Spleen (tissue), 11 donors: ENCODE measurements at regions not wholly inside any gene's neighbourhood (a gene's known extent, or its start where the extent isn't known, plus 50 kb on each side); places are given as distances from the start of the nearest gene placed in this dataset.

Experiments used
- DNase-seq: peaks from one replicate; pipeline ENCODE4 v3.0.0-alpha.2; 2020
- H3K27ac ChIP-seq, 8 donors: fragments of 200-600 bp; sonication (generic) in 7 of 8; 1 replicate in 4 of 8; 2 replicates in 4 of 8; pipeline versions ENCODE4 v1.5.0 to v1.8.0; 2016 to 2021; ENCODE audit warnings: inconsistent platforms in 4 of 8, mild to moderate bottlenecking in 4 of 8, moderate library complexity in 1 of 8
- H3K27me3 ChIP-seq, 7 donors: fragments of 200-600 bp; sonication (generic) in 6 of 7; replicated peaks in 1 of 7; 1 replicate in 4 of 7; 2 replicates in 3 of 7; pipeline versions ENCODE4 v1.5.0 to v1.8.0; 2016 to 2021; ENCODE audit warnings: inconsistent platforms in 3 of 7, mild to moderate bottlenecking in 1 of 7
- H3K36me3 ChIP-seq, 6 donors: fragments of 200-600 bp; sonication (generic) in 5 of 6; 1 replicate in 4 of 6; 2 replicates in 2 of 6; pipeline versions ENCODE4 v1.5.0 to v1.8.0; 2016 to 2021; ENCODE audit warnings: inconsistent platforms in 2 of 6
- H3K4me1 ChIP-seq, 6 donors: fragments of 200-600 bp; sonication (generic) in 5 of 6; 1 replicate in 3 of 6; 2 replicates in 3 of 6; pipeline versions ENCODE4 v1.5.0 to v1.8.0; 2016 to 2021; ENCODE audit warnings: inconsistent platforms in 3 of 6
- H3K4me3 ChIP-seq, 8 donors: fragments of 200-600 bp; sonication (generic) in 7 of 8; 1 replicate in 4 of 8; 2 replicates in 4 of 8; pipeline versions ENCODE4 v1.5.0 to v1.8.0; 2016 to 2021; ENCODE audit warnings: inconsistent platforms in 4 of 8, mild to moderate bottlenecking in 4 of 8, moderate library complexity in 2 of 8
- H3K9me3 ChIP-seq, 8 donors: fragments of 200-600 bp; sonication (generic) in 7 of 8; 1 replicate in 4 of 8; 2 replicates in 4 of 8; pipeline versions ENCODE4 v1.5.0 to v1.8.0; 2016 to 2021; ENCODE audit warnings: inconsistent platforms in 4 of 8
- POLR2A ChIP-seq, 3 donors: fragments of 450-650 bp; IDR thresholded peaks; one replicate each; pipeline ENCODE4 v1.5.1; 2017; ENCODE audit warnings: antibody characterized with exemption in 3 of 3, mild to moderate bottlenecking in 1 of 3
- POLR2AphosphoS5 ChIP-seq, 3 donors: sonication (generic); formaldehyde crosslinking; IDR thresholded peaks; one replicate each; pipeline ENCODE4 v1.5.1; 2017; ENCODE audit warnings: antibody characterized with exemption in 3 of 3
- WGBS, 5 donors: extraction: QIAGEN DNeasy Blood & Tissue Kit in 3 of 5; methylation state at CpG; one replicate each; pipeline versions ENCODE4 v1.1.5 to v1.1.7; 2013 to 2018; 5-methylcytosine and 5-hydroxymethylcytosine counted together
- intact Hi-C: fragments of 100-400 bp; cut with DNase I; formaldehyde crosslinking; loops from one replicate; pipeline ENCODE4 v1.15.0; 2023; ENCODE audit warnings: low total_unique reads
- TF ChIP-seq, protein P1 (sequence below), 11 experiments: fragments of 200-600 bp in 7 of 11; fragments of 450-650 bp in 4 of 11; sonication (generic) in 4 of 11; IDR thresholded peaks in 8 of 11; conservative IDR thresholded peaks in 3 of 11; 1 replicate in 7 of 11; 2 replicates in 4 of 11; pipeline versions ENCODE4 v1.4.0 to v1.8.0; 2016 to 2021; ENCODE audit warnings: antibody characterized with exemption in 11 of 11, inconsistent platforms in 4 of 11, mild to moderate bottlenecking in 1 of 11
- donor health status: healthy with polysubstance abuse.
- donor health status: DM: no; HTN: no; CAD: no; lungs with moderate emphysema.
- donor health status: DM: no; HTN: no; CAD: no.
- donor health status: Bipolar disorder and iron deficiency.
- donor health status: healthy.
- donor health status: DM: no; HTN: no; CAD: no.
- donor health status: DM: yes; HTN: yes; CAD: no.

DNA sequence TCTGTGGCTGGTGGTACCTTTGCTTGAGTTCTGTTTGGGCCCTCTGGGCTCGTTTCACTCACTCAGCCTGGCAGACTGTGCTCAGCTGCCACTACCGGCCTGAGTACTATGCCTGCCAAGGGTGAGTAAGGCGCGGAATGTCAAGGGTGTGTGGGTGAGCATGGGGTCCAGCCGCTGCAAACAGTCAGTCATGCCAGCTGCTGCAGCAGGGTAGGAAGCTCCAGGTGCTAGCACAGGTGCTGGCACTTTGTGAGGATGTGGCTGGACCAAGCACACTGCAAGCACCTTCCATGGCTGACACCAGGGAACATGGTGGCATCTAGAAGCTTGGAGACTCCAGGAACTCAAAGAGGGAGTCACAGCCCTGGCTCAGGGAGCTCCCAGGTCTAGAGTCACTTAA is 368.6 kb upstream of the ACO1 start:
- no peak overlapping the region for H3K27ac ChIP-seq
- DNase-seq = no peak
- intact Hi-C loops = no loop called here
- TF ChIP-seq, protein P1, sequence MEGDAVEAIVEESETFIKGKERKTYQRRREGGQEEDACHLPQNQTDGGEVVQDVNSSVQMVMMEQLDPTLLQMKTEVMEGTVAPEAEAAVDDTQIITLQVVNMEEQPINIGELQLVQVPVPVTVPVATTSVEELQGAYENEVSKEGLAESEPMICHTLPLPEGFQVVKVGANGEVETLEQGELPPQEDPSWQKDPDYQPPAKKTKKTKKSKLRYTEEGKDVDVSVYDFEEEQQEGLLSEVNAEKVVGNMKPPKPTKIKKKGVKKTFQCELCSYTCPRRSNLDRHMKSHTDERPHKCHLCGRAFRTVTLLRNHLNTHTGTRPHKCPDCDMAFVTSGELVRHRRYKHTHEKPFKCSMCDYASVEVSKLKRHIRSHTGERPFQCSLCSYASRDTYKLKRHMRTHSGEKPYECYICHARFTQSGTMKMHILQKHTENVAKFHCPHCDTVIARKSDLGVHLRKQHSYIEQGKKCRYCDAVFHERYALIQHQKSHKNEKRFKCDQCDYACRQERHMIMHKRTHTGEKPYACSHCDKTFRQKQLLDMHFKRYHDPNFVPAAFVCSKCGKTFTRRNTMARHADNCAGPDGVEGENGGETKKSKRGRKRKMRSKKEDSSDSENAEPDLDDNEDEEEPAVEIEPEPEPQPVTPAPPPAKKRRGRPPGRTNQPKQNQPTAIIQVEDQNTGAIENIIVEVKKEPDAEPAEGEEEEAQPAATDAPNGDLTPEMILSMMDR (IDR thresholded peaks at IDR 0.05 in 8 of 11, conservative IDR thresholded peaks at IDR 0.05 in 3 of 11) = no peak
- no peak for TF ChIP-seq POLR2AphosphoS5 (IDR thresholded peaks at IDR 0.05)
- TF ChIP-seq POLR2A (IDR thresholded peaks at IDR 0.05) = no peak
- no peaks in the 10 kb centered on the region for H3K36me3 ChIP-seq
- 83 to 86% (median 85%) methylated on average over 5 of the region's 5 CpGs for WGBS, 5 donors
- no peak overlapping the region for H3K4me3 ChIP-seq
- no peaks in the 10 kb centered on the region for H3K27me3 ChIP-seq
- no peaks in the 10 kb centered on the region for H3K4me1 ChIP-seq
- peaks cover 0 to 17% (median 5%) of the 10 kb centered on the region in 8 donors for H3K9me3 ChIP-seq

DNA sequence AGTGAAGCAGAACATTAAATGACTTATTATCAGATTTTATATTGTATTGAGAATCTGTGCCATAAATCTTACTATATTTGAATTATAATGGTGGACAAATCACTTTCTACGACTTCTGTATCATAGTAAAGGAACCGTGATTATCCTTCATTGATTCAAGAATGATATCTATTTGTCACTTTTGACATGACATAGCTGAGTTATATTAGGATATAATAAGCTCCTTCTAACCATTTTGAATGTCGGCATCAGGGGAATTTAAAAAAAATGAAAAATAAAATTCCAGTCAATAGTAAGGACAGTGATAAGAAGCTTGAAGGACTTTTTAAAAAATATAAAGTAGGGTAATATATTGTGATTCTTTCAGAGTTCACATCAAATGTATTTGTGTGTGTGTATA is 338.9 kb upstream of the ACO1 start:
- no peaks in the 10 kb centered on the region for H3K9me3 ChIP-seq
- TF ChIP-seq, protein P1 (IDR thresholded peaks at IDR 0.05 in 8 of 11, conservative IDR thresholded peaks at IDR 0.05 in 3 of 11) = no peak
- no peak for TF ChIP-seq POLR2AphosphoS5 (IDR thresholded peaks at IDR 0.05)
- no peak overlapping the region for H3K27ac ChIP-seq
- DNase-seq = no peak
- no peaks in the 10 kb centered on the region for H3K4me1 ChIP-seq
- intact Hi-C loops = no loop called here
- no peaks in the 10 kb centered on the region for H3K36me3 ChIP-seq
- H3K27me3 ChIP-seq = no peaks in the 10 kb centered on the region
- WGBS, 5 donors = 85 to 95% (median 88%) methylated on average over 3 of the region's 3 CpGs
- no peak overlapping the region for H3K4me3 ChIP-seq

- TF ChIP-seq, protein P1 (IDR thresholded peaks at IDR 0.05 in 8 of 11, conservative IDR thresholded peaks at IDR 0.05 in 3 of 11) = no peak
- TF ChIP-seq POLR2A (IDR thresholded peaks at IDR 0.05) = no peak
- H3K4me1 ChIP-seq = no peaks in the 10 kb centered on the region
- H3K27me3 ChIP-seq = no peaks in the 10 kb centered on the region
- no peak for DNase-seq
- intact Hi-C loops = no loop called here
- no peak overlapping the region for H3K4me3 ChIP-seq
- 46 to 96% (median 92%) methylated on average over 1 of the region's 1 CpG for WGBS, 5 donors
- no peaks in the 10 kb centered on the region for H3K9me3 ChIP-seq
- H3K36me3 ChIP-seq = no peaks in the 10 kb centered on the region
- no peak overlapping the region for H3K27ac ChIP-seq
Measured at GRCh38 chr9:32067261-32067660, 317.2 kb upstream of the ACO1 start.

- Histone ChIP-seq H3K36me3 (no peaks in the 10 kb centered on the region), H3K4me1 (no peaks in the 10 kb centered on the region), H3K9me3 (no peaks in the 10 kb centered on the region), H3K27ac (no peak overlapping the region), H3K27me3 (no peaks in the 10 kb centered on the region), H3K4me3 (no peak overlapping the region)
- intact Hi-C loops = no loop called here
- no peak for DNase-seq
- TF ChIP-seq POLR2A (IDR thresholded peaks at IDR 0.05) = no peak
- TF ChIP-seq, protein P1 (IDR thresholded peaks at IDR 0.05 in 8 of 11, conservative IDR thresholded peaks at IDR 0.05 in 3 of 11) = peak in 3 of 11 experiments; percentile 11 to 20 (median 18)
- 57 to 76% (median 63%) methylated on average over 9 of the region's 9 CpGs for WGBS, 5 donors
Measured at GRCh38 chr9:32069169-32069813, 315.2 kb upstream of the ACO1 start.
